OCI-LY3 (cell line): ENCODE measurements at regions not wholly inside any gene's neighbourhood (a gene's known extent, or its start where the extent isn't known, plus 50 kb on each side); places are given as distances from the start of the nearest gene placed in this dataset.

Experiments used
- EZH2phosphoT487 ChIP-seq: fragments of 200-600 bp; shearing (Covaris generic); IDR thresholded peaks from 2 replicates; pipeline ENCODE4 v1.6.1; 2018; ENCODE audit warnings: antibody characterized with exemption, mixed run types, low read depth
- TF ChIP-seq, protein P1 (sequence below): fragments of 200-600, 300-600 bp; sonication (generic); IDR thresholded peaks from 2 replicates; pipeline ENCODE4 v1.5.1; 2014; ENCODE audit warnings: antibody characterized with exemption, low read length, low read depth

- TF ChIP-seq, protein P1, sequence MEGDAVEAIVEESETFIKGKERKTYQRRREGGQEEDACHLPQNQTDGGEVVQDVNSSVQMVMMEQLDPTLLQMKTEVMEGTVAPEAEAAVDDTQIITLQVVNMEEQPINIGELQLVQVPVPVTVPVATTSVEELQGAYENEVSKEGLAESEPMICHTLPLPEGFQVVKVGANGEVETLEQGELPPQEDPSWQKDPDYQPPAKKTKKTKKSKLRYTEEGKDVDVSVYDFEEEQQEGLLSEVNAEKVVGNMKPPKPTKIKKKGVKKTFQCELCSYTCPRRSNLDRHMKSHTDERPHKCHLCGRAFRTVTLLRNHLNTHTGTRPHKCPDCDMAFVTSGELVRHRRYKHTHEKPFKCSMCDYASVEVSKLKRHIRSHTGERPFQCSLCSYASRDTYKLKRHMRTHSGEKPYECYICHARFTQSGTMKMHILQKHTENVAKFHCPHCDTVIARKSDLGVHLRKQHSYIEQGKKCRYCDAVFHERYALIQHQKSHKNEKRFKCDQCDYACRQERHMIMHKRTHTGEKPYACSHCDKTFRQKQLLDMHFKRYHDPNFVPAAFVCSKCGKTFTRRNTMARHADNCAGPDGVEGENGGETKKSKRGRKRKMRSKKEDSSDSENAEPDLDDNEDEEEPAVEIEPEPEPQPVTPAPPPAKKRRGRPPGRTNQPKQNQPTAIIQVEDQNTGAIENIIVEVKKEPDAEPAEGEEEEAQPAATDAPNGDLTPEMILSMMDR = peak; percentile 98
- no peak for TF ChIP-seq EZH2phosphoT487
Observed at GRCh38 chr6:53437557-53438202, 88.9 kb upstream of the ELOVL5 start.
